ENCODE measurements at regions not wholly inside any gene's neighbourhood (a gene's known extent, or its start where the extent isn't known, plus 50 kb on each side); places are given as distances from the start of the nearest gene placed in this dataset.
"Not testable (repeated sequence)": the region's sequence is repeated elsewhere in the genome, so short reads cannot be mapped to it uniquely, and the experiment has no call there.

GRCh38 chr2:2919574-2920365, 457.8 kb downstream of the EIPR1 start:
- no peak for DNase-seq

GRCh38 chr2:2919026-2919425, 458.6 kb downstream of the EIPR1 start:
- no peak for DNase-seq

- DNase-seq, result no peak
Measured at GRCh38 chr2:2916621-2917020, 461.0 kb downstream of the EIPR1 start.

- DNase-seq, result no peak
Measured at GRCh38 chr2:2914252-2914651, 463.4 kb downstream of the EIPR1 start.

GRCh38 chr2:2913601-2914120, 464.0 kb downstream of the EIPR1 start:
- DNase-seq, result no peak

GRCh38 chr2:2912731-2913130, 464.9 kb downstream of the EIPR1 start:
- no peak for DNase-seq

- DNase-seq, result no peak
Measured at GRCh38 chr2:2912293-2912692, 465.3 kb downstream of the EIPR1 start.

GRCh38 chr2:2910259-2910658, 467.4 kb downstream of the EIPR1 start:
- DNase-seq, result no peak

- DNase-seq, result no peak
Measured at GRCh38 chr2:2909086-2910035, 468.3 kb downstream of the EIPR1 start.

- DNase-seq, result no peak
Measured at GRCh38 chr2:2906091-2906490, 471.5 kb downstream of the EIPR1 start.

GRCh38 chr2:2904721-2905350, 472.8 kb downstream of the EIPR1 start:
- no peak for DNase-seq

GRCh38 chr2:2902547-2903281, 474.9 kb downstream of the EIPR1 start:
- DNase-seq, result no peak

- peak; percentile 3 for DNase-seq
Measured at GRCh38 chr2:2901384-2902345, 476.0 kb downstream of the EIPR1 start.

GRCh38 chr2:2899826-2900225, 477.8 kb downstream of the EIPR1 start:
- DNase-seq, result no peak

- DNase-seq, result no peak
Measured at GRCh38 chr2:2898744-2899143, 478.9 kb downstream of the EIPR1 start.

GRCh38 chr2:2896643-2897042, 481.0 kb downstream of the EIPR1 start:
- no peak for DNase-seq

- DNase-seq, result no peak
Measured at GRCh38 chr2:2896011-2896410, 481.6 kb downstream of the EIPR1 start.

- not testable (repeated sequence) for DNase-seq
Measured at GRCh38 chr2:2894011-2894410, 483.6 kb downstream of the EIPR1 start.

- no peak for DNase-seq
Measured at GRCh38 chr2:2892892-2893291, 484.7 kb downstream of the EIPR1 start.

GRCh38 chr2:2892378-2892777, 485.2 kb downstream of the EIPR1 start:
- DNase-seq, result no peak

GRCh38 chr2:2890901-2891300, 486.7 kb downstream of the EIPR1 start:
- DNase-seq, result no peak

Measured in activated CD4-positive, alpha-beta T cell treated with anti-CD3 and anti-CD28 coated beads, Interleukin-10, Interleukin-2, amounts not matched to agents 100 ng/mL and 50 ng/mL, durations not matched to agents 16 hours and 8 hours (primary cell).